ENCODE measurements at regions not wholly inside any gene's neighbourhood (a gene's known extent, or its start where the extent isn't known, plus 50 kb on each side); places are given as distances from the start of the nearest gene placed in this dataset.

- TF ChIP-seq CTCF (conservative IDR thresholded peaks at IDR 0.05; ENCODE audit: low read length) = no peak
- TF ChIP-seq EZH2phosphoT487 (IDR thresholded peaks at IDR 0.05; ENCODE audit: borderline replicate concordance, low read depth, low read length) = no peak
Measured at GRCh38 chr6:16871047-16871446, 109.8 kb upstream of the ATXN1 start.
